ENCODE measurements at regions not wholly inside any gene's neighbourhood (a gene's known extent, or its start where the extent isn't known, plus 50 kb on each side); places are given as distances from the start of the nearest gene placed in this dataset.
"Not testable (repeated sequence)": the region's sequence is repeated elsewhere in the genome, so short reads cannot be mapped to it uniquely, and the experiment has no call there.

DNA sequence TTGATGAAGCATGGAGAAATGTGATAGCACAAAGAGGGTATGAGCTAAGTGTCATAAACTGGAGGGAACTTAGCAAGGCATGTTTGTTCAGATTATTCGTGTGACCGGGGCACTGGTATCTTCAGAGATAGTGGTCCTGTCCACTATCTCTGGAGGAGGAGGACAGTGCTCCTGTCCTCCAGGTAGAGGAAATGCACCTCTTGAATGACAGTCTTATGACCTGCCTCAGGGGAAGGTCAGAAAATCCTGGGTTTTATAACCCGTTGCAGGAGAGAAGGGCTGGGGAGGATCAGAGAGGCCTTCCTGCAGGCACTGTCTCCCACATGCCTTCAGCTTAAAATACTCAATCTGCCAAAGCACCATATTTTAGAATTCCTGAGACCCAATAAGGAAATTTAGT lies 213.5 kb upstream of the UBL3 start:
- DNase-seq: no peak

DNA sequence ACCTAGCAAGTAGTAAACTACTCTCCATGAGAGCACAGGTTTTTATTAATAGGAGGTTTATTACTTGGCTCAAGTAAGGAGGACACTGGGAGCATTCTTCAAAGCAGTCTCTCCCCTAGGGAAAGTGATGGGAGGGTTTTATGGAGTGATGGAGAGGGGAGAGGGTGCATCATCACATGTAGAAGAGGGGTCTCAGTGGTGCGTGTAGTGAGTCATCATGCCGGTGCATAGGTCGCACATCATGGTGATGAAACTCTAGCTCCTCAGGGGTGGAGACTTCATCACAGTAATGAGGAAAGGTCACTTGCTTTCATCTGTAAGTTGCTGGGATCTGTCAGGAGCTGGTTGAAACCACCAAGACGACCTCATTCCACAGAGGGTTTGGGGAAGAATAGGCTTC lies 210.8 kb upstream of the UBL3 start:
- no peak for DNase-seq

DNA sequence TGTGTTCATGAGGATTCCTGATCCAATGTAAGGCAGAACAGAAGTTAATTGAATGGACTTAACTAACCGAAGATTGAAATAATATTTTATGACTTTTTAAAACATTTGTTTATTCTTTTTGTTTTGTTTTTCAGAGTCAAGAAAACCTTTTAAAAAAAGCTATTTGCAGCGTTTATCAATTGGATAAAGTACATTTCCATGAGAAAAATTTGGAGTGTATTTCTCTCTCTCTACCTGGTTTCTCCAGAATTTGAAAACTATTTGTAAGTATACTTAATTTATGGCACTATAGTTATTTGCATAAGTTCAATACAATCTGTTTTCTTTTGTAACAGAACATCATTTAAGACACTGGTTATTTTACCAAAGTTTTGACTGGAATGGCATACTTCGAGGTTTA lies 208.0 kb upstream of the UBL3 start:
- DNase-seq: no peak

DNA sequence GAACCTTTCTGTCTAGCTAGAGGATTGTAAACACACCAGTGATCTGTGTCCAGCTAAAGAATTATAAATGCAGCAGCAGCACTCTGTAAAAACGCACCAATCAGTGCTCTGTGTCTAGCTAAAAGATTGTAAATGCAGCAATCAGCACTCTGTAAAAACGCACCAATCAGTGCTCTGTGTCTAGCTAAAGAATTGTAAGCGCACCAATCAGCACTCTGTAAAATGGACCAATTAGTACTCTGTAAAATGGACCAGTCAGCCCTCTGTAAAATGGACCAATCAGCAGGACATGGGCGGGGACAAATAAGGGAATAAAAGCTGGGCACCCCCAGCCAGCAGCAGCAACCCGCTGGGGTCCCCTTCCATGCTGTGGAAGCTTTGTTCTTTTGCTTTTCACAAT lies 204.1 kb upstream of the UBL3 start:
- DNase-seq: not testable (repeated sequence)

DNA sequence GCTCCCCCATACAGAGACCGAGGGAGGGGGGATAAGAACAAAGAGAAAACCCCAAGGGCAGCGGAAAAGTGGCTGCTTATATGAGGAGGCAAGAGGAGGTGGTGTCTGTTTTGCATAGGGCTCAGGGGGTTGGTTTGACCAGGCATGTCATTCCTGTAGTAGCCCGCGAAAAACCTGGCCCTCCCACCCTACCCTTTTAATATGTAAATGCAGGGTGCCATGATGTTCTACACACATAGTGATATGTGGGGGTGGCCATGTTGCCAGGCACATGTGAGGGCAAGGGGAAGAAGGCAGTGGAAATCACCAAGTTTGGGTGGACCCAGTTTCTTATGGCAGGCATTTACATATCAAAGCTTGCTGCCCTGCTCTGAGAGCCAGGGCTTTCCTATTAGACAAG lies 203.5 kb upstream of the UBL3 start:
- DNase-seq: no peak

DNA sequence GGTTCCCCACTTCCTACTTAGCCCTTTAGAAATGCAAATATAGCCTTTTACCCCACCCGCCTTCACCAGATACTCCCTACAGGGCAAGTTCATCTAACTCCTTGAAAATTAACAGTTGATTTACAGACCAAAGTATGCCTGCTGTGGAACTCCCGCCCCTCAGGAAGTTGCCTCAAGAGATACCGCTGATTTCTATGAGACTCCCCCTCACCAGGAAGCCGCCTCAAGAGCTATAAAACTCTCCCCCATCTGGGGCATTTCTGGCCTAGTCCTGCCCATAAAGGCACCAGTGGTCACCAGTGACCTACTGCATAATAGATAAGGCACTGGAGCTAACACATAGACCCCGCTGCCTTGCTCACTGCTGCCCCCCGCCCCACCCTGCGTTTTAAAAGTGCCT lies 201.7 kb upstream of the UBL3 start:
- no peak for DNase-seq

DNA sequence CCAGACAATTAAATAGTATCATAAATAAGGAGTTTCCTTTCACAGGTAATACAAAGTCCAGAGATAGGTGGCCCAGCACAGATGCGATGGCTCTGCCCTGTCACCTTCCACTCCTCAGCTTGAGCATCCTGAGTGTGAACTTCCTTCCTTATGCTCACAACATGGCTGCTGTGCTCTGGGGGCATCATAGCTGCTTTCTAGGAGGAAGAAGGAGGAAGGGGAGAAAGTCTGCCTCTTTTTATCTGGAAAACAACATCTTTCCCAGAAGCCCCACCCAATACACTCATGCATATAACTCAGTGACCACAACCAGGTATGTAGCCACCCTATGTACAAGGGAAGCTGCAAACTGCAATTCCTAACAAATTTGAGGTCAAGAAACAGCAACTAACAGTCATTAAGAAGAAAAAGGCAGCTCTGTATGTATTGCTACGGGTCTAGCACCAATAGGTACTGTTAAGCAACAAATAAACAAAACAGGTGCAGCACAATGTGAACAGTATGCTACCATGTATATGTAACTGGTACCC lies 201.2 kb upstream of the UBL3 start:
- no peak for DNase-seq

DNA sequence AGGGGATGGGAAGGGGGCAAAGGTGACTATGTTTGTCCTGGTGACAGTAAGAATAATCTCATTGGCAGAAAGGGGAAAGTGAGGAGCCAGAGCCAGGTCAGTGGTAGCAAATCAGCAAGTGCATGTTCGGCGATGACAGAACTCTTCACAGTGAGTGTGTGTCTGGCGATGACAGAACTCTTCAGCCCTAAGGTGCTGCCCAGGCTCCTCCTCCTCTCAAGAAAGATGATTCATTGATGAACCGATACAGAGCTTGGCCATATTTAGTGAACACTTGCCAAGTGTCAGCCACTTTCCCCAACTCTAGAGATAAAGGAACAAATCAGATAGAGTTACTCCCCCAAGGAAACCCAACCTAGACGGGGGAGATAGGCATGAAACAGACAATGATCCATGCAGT lies 199.3 kb upstream of the UBL3 start:
- no peak for DNase-seq

DNA sequence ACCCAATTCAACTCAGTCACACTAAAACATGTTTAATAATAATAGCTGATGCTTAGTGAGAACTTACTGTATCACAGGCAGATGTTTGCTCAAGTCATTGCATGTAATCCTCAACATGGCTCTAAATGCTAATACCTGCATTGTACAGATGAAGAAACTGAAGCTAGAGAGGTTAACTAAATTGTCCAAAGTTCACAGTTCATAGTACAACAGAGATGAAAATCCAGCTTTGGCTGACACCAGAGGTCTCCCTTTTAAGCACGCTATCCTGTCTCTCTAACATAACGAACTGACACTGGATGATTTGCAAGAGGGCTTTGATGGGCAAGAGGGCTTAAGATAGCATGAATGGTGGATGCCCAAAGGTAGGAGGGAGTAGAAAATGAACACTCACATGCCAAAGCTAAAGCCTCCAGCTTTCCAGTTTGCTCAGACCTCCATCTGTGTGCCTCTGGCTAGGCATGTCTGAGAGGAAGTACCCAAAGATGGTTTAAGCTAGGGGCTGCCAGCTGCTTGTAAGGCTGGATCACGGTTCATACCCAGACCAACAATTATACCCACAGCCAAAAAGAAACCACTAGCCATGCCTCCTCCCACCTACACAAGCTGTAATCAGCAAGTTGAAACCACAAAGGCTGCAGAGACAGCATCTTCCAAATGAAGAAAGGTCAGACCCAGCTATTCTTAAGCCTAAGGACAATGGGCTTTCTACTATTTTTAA lies 196.9 kb upstream of the UBL3 start:
- no peak for DNase-seq

DNA sequence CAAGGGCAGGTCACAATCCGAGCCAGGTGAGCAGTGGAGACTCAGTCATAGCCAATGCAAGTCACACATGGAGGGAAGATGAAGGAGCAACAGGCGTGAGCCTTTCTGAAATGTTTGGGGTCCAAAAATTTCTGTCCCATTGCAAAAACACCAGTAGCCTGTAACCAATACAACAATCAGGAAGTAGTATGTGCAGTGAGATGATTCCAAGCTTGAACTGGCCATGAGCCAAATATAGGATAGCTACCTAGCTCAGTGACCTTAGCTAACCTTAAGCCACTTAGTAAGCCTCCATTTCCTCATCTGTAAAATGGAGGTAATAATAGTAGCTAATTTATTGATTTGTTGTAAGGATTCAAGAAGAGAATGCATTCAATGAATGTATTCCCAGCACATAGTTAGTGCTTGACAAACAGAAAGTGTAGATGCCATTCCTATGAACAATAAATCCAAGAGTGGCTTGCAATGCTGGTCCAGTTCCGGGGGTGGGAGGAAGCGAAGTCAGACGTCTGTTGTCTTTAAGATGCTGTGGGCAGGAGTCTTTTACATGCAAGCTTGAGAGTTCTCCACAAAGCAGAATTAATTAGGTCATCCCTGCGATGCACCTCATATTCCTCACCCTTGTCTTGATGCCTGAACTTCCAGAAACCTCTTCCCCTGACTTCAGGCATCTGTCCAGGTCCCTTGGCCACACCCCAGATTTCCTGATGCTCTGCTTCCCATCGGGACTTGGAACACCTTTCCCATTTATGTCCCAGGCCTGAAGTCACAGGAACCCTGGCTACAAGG lies 195.7 kb upstream of the UBL3 start:
- DNase-seq: no peak

DNA sequence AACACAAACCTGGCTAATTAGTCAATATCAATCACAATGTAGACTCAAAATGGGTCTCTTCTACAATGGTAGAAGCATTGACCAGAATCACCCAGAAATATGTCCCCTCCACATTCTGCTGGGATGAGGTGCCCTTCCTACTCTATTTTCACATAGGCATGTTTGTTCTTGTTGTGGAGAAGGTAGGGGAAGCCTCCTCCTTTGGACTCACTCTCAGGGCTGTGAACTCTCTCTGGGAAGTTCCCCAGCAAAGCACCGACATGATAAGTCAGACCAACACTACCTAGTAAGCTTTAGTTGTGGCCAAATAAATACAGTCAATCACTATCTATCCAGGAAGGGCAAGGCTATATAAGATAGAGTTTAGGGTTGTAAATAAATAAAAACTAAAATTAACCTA lies 194.5 kb upstream of the UBL3 start:
- no peak for DNase-seq

DNA sequence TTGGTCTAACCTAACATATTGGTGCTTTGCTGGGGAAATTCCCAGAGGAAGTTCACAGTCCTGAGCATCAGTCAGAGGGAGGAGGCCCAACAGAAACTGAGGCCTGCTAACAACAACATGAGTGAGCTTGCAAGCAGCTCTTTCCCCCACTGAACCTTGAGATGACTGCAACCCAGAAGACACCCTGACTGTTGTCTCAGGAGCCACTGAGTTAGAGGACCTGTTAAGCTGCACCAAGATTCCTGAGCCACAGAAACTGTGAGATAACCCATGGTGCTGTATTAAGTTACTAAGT lies 193.2 kb upstream of the UBL3 start:
- DNase-seq: no peak

DNA sequence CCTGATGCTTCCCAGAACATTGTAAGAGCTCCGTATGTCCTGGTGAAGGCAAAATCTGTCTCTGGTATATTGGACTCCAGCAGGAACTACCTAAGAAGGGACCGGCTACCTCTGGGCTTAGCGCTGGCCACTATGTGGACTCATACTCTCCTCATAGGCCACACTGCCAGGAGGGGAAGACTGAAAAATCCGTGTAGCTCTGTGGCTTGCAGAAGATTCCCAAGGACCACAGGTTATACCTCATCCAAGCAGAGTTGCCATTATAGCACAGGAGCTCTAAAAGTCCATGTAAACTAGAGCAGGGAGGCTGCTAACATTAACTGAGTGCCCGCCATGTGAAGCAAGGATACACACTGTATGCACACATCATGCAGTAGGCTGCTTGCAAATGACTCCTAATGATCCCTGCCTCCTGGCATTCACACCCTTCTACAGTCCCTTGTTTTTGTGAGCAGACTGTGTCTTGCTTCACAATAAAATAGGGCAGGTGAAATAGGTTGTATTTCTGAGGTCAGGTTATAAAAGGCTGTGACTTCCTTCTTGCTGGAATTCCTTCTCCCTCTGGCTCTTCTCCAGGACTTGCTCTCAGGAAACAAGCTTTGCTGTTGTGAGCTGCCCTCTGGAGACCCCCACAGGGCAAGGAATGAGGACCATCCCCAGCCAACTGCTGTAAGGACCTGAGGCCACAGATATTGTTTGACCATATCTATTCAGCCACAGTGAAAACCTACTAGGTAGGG lies 192.6 kb upstream of the UBL3 start:
- DNase-seq: no peak

DNA sequence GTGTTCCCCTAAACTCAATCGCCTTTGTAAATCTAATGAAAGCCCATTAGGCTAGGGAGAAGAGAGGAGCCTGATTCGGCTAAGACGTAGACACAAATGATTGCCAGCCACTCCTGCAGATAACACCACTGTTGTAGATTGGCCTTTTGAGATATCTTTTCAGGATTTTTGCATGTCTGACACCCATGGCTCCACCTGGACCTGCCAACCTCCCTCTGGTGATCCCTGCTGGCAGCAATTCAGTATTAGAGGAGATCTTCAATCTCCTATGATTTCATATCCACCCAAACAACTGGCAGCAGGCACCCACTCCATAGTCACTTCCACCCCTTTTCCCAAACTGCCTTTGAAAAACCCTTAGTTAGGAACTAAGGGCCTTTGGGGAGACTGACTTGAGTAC lies 191.9 kb upstream of the UBL3 start:
- DNase-seq: no peak

DNA sequence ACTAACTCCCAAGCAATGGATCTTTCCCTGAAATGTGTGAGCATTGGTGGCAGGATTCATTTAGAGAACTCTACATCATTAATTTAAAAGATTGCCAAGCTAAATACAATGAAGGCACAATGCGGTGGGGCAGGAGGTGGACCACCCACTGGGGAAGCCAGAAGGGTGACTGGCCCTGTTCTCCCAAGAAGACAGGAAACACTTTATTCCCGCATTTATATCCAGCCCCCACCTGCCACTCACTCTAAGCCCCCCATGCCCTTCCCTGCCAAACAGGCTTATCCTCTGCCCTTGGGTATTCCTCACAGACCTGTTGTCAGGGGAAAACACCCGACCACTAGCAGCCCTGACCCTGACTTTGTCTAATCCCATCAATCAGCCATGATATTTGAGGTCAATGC lies 189.1 kb upstream of the UBL3 start:
- DNase-seq: no peak

DNA sequence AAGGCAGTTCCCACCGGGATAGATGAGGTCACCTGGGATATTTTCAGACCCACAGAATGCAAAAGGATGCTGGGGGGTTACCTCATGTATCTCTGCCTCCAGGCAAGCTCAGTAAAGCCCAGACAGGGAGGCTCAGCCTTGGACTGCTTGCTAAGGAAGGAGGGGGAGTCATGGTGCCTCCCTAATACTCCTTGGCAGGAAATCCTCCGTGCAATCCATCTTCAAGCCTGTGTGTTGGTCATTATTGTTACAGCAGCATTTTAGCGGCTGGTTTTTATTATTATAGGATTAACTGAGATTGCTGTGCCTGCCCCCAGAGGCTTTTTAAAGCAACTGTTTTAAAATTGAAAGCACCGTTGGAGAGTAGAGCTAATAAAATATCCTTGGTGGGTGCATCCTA lies 188.5 kb upstream of the UBL3 start:
- DNase-seq: no peak

DNA sequence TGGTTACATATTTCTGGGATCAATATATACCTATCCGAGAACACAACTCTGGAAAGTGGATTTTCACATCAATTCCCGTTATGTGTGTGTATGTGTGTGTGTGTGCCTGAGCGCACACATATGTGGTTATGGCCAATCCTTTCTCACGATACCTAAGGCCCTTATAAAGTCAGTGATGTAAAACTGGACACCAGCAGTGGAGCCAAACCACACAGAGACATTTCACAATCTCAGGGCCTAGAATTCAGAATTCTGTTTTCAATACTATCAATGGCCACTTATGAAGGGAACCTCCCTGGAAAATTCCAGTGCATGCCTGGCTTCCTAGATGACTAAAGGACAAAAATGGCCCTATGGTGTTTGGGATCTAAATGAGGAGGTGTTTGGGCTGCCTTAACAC lies 187.3 kb upstream of the UBL3 start:
- no peak for DNase-seq

DNA sequence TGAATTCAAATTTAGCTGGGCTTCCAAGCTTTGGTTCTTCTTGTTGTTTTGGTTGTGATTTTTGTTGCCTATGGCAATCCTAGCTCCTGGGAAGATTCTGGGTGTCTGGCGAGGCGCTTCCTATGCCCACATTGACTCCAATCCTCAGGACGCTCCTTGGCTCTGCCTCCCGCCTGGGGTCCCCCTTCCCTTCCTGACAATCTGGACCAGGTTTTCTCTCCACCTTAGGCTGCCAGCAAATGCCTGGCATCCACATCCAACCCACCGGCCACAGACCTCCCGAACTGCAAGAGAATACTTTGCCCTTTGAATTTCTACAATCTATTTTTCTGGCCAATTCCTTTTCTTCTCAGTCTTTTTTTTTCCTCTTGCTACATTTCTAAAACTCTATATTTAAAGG lies 186.9 kb upstream of the UBL3 start:
- no peak for DNase-seq

DNA sequence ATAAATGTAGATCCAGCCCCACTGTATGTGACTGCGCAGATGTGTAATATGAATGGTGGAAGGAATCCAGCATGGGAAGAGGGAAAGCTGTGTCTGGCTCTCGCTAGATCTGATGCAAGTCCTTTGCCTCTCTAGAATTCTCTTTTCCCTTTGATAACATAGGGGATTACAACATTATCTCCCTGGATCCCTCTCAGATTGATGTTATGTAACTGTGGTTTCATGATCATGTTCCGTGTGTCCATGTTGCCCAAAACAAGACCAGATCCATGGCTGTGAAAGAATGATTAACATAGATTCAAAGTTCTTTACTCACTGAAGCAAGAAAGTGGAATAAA lies 184.0 kb upstream of the UBL3 start:
- DNase-seq: no peak

DNA sequence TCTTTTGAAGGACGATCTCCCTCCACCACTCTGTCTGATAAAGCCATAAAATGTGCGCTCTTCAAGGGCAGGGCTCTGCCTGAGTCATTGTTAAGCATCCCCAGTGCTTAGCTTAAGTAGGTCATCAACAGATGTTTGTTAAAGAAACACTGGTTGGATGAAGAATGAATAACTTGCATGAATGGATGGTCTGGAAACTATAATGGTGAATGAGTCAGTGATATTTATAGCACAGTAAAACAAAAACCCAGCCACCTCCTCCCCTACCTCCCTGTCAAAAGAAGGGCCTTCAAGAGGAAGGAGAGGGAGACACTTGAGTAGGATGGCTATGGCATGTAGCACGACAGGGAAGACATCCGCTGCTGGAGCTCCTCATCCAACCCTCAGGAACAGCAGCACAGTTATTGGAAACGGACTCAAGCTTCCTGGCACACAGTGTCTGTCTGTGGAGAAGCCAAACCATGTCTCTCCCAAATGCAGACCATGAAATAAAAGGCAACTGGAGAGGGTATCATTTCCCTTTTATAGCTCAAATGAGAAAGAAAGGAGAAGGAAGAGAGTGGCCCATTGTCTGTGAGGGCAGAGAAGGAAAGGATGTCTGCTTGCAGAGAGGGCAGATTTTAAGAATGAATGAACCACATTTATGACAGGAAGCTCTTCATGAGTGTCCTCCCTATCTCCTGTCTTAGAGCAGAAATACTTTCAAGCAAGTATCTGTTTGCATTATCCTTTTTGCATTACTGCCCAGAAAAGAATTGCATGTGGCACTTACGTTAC lies 183.5 kb upstream of the UBL3 start:
- no peak for DNase-seq

DNA sequence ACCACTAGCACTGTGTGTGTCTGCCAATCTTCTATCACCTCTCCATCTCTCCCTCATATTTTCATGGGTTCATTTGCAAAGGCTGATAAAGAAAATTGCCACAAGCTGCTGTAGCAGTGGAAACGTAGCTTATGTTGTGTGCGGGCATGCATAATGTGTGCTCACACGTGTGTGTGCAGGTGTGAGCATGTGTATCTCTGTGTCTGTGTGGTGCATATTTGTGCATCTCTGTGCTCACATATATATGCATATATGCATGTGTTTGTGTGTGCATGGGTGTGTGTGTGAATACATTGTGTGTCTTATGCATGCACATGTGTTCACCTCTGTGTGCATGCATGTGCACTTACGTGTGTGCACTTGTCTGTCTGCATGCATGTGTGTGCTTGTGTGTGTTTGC lies 181.8 kb upstream of the UBL3 start:
- no peak for DNase-seq

DNA sequence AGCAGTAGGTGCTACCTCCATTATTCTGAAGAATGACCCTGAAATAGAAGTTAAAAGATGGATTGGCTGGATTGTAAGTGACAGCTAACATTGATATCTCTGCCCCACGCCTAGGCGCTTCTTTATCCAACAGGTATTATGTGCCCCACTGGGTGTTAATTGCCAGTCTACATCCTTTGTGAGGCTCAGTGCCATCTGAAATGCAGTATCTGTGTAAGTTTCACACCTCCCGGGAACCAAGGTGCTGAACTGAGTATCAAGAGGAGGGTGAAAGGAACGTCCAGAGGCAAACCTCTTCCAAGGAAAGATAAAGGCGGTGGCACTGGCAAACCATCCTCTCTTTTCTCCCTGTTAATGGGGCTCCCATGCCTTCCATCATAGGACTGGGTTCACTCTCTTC lies 181.1 kb upstream of the UBL3 start:
- no peak for DNase-seq

DNA sequence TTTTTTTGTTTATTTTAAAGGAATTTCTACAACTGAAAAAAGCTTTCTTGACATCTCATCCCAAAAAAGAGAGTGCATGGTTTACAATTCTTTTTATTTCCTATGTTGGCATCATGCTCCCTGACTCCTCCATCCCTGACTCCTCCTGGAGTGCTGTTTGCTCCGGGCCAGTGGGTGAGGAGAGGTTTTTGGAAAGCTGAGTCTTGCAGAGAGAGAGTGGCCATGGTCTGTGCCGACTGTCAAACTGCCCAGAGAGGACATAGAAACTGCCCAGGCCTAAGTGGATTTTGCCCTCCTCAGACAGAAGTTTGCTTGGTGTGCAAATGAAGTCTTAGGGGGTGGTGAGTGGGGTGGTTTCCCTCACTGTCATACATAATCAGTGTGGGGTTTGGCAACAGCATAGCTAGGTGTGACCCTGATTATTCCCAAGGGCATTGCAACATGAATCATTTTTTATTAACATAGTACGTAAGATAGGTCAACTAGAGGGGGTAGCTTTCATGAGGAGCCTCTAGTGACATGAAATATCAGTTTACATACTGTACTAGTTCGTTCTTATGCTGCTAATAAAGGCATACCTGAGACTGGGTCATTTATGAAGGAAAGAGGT lies 179.8 kb upstream of the UBL3 start:
- no peak for DNase-seq

Data from dermis blood vessel endothelial cell (primary cell).